GM19035 (cell line): ENCODE measurements at regions not wholly inside any gene's neighbourhood (a gene's known extent, or its start where the extent isn't known, plus 50 kb on each side); places are given as distances from the start of the nearest gene placed in this dataset.

Source experiments
- ATAC-seq: cut with Tn5 transposase; IDR thresholded peaks from one replicate; pipeline ENCODE4 v1.9.1; 2021; ENCODE audit not compliant: unreplicated experiment

DNA sequence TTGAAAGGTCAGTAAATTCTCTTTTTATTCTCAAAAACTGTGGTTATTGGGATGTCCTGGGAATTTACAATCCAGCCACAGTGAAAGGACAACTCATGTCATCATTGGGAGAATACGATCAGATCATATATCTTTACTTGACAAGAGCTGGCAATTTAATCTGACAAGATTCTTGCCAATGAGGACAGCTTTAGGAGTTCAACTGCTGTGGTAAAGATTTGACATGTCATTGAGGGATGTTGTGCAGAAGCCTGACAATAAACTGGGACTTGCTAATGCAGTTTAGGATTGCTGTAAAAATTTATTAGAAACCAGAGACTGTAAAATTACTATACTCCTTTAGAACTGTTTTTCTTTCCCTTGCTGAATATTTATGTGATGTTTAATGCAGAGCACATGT lies 1131.0 kb downstream of the MAT2B start:
- no peak for ATAC-seq

DNA sequence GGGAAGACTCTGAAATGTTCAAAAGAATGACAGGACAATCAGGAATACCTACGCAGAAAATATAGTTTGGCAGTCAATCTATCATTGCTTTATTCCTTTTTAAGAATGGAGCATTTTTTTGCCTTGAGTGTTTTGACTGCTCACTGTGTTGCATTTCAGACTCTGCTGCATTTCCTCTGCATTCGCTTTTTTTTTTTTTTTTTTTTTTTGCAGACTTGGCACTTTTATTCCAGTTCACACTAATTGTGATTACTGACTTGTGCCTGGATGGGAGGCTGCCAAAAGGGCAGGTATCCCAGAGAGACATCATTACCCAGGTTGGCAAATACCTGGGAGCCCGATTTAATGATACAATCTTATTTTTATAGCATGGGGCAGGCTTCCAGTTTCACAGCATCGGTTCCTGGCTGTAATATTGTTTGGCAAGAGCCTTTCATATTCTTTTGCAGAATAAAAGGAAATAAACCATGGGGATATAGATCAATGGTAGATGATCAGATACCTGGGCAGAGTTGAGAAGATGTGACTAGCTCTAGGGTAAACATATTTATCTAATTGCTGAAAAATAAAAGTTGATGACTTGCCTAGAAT lies 1132.6 kb downstream of the MAT2B start:
- ATAC-seq: no peak

DNA sequence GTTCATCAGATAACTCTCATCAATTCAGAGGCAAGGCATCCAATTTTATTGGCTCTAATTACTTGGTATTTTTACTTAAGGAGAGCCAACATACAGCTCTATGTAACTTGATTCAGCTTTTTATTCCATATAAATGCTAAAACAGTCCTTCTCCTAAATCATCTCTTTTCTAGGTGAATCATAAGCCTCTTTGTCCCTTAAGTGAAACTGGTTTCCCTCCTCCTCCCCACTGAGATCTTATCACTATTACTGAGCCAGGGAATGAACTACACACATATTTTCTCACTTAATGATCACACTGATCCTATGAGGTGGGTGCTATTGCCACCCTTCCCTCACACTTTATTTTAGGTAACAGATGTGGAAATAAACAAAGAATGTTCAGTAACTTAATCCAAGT lies 1143.8 kb downstream of the MAT2B start:
- no peak for ATAC-seq

DNA sequence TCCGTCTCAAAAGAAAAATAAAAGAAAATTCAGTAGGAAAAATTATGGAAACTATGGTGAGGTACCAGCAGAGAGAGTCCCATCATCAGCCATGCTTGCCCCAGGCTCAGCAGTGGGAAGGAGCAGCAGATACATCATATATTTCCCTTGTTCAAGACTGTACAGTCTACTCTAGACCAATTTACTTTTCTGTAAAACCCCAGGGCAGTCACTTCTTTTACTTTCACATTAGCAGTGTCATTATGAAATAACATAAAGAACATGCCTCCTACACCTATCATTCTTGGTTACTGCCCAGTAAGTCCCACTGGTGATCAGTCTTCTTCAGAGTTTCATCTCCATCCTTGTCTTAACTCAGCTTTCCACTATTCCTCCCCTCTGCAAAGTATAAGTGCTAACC lies 1145.0 kb downstream of the MAT2B start:
- ATAC-seq: peak; percentile 55

DNA sequence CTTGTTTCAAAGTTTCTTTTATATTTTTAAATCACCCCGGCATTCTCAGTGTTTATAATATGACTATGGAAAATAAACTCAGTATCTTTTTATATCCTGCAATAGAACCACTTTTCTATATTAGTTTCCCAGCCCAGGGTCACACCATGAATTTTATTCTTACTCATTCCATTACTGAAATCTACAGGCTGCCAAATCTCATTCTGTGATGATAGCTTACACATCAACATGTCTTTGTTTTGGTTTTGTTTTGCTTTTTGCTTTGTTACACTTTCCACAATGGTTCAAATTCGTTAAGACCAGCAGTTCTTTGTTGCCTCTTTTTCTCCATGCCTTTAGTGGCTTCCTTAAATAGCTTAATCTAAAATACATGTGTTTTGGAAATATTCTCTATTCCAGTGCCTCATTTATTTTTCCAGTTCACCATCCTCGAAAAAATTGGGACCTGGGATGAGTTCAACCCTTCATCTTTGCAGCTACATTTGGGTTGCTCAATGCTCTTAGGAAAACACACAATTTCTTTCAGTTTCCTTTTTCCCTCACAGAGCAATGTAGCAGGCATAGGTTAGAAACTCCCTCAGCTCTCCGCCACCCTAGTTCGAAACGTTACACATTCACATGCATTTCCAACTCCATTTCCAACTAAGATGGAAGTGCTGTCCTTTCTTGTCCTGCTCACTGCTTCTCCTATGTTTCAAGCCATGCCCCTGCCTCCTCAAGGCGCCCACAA lies 1146.3 kb downstream of the MAT2B start:
- ATAC-seq: peak; percentile 43

DNA sequence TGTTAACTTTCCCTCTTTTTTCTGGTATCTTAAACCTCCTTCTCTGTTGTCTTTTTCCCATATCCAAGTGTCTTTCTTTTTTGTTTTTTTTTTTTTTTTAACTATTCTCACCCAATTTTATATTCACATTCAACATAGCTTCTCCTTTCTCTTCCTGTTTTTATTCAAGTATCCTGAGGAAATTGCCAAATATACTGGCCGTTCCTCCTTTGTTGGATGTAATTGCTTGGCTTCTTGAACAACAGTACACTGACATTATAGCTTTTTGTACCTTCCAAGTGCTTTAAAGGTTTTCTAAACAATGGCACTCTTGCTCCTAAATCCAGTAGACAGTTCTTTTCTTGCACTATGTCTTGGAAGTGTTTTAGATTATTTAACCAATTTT lies 1146.8 kb downstream of the MAT2B start:
- ATAC-seq: no peak

DNA sequence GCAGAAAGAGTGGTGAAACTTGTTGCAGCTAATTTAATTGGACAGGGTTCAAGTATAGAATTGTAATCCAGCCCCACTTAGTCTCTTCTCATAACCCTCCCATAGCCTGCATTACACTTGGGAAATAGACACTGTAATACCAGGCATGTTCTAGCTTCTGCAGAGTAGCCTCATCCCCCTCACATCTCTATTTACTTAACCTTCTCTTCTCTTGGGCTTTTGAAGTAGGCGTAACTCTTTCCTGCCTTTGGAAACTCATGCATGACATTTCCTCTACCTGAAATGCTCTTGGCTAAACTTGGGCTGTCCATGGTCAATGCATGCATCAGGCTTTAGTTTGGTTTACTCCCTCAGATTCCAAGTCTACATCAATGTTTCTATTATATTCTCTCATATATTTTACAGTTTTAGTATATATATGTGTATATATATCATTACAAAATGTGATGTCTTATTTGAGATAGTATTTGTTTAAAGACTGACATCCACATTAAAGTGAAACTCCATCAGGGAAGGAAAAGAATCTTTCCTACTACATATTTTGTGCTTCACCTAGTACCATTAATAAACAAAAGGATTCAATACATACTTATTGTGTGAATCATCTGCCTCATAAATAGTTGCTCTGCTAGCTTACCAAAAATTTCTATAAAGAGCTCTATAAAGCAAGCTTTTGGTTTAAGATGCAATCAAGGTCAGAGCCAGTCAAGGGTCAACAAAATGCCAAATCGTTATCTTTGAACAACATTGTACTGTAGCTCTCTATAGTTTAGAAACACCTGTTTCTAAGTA lies 1158.0 kb downstream of the MAT2B start:
- no peak for ATAC-seq

DNA sequence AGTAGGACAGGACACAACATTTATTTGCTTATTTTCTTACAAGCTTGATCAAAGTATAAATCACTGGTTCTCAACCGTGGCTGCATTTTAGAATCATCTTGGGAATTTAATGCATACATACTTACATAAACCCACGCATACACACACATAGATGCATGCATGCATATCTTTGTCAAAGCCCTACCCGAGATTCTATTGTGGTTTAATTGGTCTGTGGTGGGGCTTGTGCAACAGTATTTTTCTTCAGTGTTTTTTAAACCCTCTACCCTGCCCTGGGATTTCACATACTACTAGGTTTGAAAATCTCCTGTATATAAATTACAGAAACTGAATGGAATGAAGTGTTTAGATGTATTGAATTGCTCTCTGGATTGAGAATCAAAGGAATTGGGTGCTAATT lies 1166.2 kb downstream of the MAT2B start:
- ATAC-seq: no peak

DNA sequence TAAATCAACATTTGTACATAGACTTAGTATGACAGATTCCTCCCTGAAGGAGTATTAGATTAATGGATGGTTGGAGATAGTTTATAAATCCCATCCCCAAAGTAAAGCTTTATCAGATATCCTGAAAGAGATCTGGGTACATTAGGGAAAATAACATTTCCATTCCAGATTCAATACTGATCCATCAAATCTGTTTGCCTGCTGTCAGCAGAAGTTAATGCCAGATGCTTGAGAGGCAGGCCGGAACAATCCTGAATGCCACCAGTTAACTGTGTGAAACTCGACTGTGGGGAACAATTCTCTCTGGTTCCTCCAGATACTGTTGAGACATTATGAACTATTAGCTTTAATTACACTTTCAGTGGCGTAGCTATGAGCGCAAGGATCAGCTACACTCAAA lies 1166.8 kb downstream of the MAT2B start:
- ATAC-seq: no peak

DNA sequence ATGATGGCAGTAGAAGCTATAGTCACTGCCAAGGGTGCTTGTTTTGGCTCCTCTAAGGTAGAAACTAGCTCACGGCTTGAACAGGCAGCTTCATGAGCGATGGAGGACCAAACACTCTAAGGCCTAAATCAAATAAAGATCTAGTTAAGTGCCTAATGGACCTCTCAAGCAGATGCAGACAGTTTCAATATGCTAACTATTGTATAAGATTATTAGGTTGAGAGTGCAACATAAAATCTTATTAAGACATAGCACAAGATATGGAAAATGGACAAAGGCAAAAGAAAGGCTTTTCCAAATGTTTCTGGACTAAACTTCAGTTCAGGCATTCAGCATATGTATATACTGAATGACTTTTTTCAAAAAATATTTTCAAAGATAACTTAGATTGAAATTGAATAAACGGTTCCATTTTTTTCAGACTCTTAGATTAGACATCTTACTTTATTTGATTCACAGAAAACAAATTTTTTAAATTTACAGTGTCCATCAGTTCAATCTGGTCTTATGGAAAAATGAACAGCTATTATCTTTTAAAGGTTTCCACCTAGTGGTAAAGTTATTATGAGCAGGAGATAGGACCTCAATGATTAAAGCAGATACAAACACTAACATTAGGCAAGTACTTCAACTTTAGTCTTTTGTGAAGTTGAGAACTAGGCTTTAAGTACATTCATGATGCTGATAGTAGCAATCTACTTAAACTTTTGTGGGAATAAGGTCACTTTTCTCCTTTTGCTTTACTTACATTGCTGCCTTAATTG lies 1167.7 kb downstream of the MAT2B start:
- no peak for ATAC-seq

DNA sequence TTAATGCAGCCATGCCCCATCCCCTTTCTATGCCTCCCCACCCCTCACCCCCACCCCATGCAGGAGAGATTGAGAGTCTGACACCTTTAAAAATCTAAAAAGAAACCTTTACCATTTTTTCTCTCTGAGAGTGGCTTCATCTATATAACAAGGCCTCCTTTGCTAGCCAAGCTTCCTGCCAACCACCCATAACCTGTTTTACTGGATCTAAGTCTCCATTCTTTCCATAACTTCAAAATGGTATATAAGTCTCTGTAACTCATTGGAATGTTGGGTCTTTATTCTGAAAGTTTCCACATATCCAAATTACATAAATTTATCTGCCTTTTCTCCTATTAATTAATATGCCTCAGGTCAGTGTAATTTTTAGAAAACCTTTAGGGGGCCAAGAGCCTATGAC lies 1174.0 kb downstream of the MAT2B start:
- no peak for ATAC-seq

DNA sequence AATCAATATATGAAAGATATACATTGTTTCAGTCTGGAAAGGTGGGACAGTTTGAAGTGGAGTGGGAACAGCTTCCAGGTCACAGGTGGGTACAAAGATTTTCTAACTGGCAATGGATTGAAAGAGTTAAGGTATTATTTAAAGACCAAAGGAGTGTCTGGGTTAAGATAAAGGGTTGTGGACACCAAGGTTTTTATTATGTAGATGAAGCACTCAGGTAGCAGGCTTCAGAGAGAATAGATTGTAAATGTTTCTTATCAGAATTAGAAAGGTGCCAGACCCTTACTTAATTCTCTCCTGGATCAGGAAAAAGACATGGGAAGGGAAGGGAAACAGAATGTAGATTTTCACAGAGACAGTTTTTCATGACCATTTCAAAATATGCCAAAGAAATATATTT lies 1174.8 kb downstream of the MAT2B start:
- no peak for ATAC-seq

DNA sequence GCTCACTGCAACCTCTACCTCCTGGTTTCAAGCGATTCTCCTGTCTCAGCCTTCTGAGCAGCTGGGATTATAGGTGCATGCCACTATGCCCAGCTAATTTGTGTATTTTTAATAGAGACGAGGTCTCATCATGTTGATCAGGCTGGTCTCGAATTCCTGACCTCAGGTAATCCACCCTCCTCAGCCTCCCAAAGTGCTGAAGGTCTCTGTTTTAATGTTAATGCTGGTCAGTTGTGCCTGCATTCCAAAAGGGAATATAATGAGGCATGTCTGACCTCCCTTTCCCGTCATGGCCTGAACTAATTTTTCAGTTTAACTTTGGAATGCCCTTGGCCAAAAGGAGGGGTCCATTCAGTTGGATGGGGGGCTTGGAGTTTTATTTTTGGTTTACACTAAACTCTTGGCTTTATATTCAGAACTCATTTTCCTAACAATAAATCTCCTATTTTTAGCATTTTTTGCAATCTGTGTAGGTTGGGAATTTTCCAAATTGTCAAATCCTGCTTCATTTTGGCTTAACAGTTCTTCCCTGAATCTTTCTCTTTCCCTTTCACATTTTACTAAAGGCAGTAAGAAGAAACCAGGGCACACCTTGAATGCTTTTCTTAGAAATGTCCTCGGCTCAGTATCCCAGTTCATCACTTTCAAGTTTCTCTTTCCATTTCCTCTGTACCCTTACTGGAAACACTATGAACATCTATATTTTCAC lies 1175.5 kb downstream of the MAT2B start:
- no peak for ATAC-seq

DNA sequence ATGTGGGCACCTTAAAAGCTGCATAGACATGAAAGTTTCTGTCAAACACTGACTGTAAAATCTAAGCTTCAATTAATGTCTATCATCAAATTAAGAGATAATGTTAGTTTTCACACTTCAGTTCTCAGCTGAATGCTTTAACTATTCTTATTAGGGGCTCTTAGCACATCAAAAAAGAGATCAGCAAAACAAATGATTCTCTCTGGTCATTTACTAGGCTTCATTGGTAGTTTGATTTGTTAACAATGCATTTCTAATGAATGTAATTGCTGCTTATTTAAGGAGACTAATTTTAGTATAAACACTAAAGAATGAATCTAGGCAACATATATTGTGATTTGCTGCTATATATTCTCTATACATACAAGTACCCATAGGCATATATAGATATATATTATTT lies 1182.0 kb downstream of the MAT2B start:
- no peak for ATAC-seq

DNA sequence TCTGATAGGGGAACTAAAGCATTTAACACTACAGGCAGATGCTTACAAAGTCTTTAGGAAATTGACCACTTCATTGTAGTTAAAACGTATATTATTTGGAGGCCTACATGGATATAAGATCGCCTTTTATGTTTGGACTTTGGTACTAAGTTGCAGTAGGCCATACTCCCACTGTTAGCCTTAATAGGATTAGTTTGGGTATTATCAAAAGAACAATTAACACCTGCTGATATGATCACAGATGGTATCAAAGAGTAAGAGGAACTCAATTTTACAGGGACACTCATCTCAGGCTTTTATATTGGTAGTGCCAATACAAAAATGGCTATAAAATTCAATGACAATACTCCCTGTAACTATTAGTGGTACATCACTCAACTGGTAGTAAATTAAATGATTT lies 1183.0 kb downstream of the MAT2B start:
- no peak for ATAC-seq

DNA sequence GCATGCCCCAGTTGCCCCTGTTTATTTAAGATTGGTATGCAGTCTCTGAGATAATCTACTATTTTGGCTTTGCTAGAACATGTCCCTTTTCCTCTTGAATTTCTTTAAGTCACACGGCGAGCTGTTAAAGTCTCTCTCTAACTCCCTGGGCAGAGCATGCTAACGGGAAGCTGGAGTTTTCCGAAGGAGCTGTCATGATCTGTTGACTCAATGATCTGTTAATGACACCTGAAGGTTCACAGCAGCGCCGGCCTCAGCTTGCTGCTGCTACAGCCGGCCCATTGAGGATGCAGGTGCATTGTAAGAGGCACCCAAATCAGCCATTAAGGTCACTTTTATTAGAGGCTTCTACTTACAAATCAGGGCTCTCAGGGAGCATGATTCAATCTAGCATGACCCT lies 1203.4 kb downstream of the MAT2B start:
- ATAC-seq: no peak

DNA sequence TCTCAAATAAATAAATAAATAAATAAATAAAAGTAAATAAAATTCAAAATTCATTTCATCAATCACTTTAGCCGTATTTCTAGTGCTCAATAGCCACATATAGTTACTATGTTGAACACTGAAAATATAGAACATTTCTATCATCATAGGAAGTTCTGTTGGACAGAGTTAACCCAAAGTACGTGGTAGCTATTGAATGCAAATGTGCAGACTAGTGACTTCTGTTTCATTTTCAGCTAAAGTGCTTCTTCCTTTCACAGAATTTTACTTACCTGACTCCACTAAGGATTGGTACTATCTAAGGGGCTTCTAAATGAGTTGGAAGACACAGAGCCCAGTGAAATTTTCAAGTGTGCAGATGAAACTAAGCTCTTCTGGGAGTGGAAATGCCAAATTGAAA lies 1208.3 kb downstream of the MAT2B start:
- ATAC-seq: no peak

DNA sequence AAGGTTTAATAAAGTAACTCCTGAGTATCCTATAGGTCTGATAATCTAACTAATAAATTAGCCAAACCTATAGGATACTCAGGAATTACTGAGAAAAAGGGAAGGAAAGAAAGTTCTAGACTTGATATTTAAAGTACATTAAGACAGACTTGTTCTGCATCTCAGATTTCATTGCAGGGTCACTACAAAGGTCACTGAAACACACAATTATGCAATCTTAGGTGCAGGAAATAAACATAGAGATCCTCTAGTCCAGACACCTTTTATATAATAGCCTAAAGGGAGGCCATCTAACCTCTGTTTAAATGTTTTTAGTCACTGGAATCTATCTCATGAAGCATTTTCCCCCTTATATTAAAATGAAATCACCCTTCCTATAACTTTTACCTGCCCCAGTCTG lies 1215.7 kb downstream of the MAT2B start:
- ATAC-seq: no peak

DNA sequence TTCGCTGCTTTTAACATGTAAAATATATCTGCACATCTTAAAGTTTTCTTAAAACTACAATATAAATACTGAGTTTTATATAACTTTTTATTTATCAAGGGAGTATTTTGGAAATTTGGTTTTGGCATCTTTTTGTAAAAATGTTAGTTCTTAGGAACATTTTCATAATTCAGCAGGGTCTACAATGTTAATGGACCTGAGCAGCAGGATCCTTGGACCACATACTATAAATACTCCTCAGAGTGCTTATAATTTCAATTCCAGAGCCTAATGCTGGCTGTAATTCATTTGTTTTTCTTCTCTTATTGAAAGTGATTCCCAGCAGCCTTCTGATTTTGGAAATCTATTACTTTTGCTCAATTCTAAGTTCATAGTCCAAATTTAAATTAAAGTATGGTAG lies 1216.2 kb downstream of the MAT2B start:
- ATAC-seq: no peak

DNA sequence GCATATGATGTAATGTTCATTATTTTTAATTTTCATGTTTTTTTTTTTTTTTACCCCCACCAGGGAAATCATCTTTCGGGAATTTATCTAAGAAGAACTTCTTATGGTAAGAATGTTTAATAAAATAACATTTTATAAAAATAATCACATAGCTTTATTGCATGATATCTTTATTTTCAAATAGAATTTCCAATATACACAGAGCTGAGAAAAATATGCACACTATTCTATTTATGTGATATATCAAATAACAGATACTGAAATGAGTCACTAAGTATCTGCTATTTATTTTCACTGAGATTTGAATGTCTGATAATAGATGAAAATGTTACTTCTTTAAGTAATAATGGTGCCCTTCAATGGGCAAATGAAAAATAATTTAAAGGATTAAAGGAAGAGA lies 1217.3 kb downstream of the MAT2B start:
- ATAC-seq: peak; percentile 49

DNA sequence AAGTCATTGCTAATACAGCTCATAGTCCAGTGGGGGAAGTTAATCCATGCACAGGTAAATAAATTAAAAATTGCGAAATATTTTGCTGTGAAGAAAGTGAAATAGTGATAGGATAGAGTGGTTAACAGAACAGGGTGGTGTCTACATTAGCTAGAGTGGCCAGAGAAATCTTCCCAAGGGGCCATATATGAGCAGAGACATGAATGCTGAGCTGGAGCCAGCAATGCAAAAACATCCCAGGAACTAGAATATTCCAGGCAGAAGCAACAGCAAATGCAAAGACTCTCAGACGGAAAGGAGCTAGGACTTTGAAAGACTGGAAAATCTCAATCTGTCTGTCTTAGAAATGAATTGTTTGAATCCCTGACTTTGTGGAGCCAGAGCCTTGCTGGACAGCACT lies 1221.6 kb downstream of the MAT2B start:
- no peak for ATAC-seq
